Fibroblast of lung (primary cell): ENCODE measurements at regions not wholly inside any gene's neighbourhood (a gene's known extent, or its start where the extent isn't known, plus 50 kb on each side); places are given as distances from the start of the nearest gene placed in this dataset.

ENCODE experiments used
- CTCF ChIP-seq, 2 donors: IDR thresholded peaks in 1 of 2; conservative IDR thresholded peaks in 1 of 2; 1 replicate in 1 of 2; 2 replicates in 1 of 2; pipeline ENCODE4 v1.5.1; 2011 to 2012; ENCODE audit warnings: low read length in 2 of 2, control low read depth in 1 of 2, inconsistent platforms in 1 of 2, low read depth in 1 of 2, mild to moderate bottlenecking in 1 of 2
- EZH2 ChIP-seq: IDR thresholded peaks from 2 replicates; pipeline ENCODE4 v1.5.1; 2012; ENCODE audit warnings: low read length, control low read depth, mild to moderate bottlenecking; ENCODE audit errors: missing control alignments

- TF ChIP-seq CTCF (conservative IDR thresholded peaks at IDR 0.05 in 1 of 2, IDR thresholded peaks at IDR 0.05 in 1 of 2; ENCODE audit: low read depth in 1 of 2, low read length in 2 of 2): no peak
- TF ChIP-seq EZH2: no peak
These were observed 194.6 kb upstream of the RRP15 start for GRCh38 chr1:218090459-218090858.
